ENCODE measurements at regions not wholly inside any gene's neighbourhood (a gene's known extent, or its start where the extent isn't known, plus 50 kb on each side); places are given as distances from the start of the nearest gene placed in this dataset.
A peak's percentile ranks its signal among the peaks of the same experiment; 100 is the strongest.
"Not testable (repeated sequence)": the region's sequence is repeated elsewhere in the genome, so short reads cannot be mapped to it uniquely, and the experiment has no call there.

GRCh38 chr1:157367870-157368269, 184.4 kb downstream of the FCRL5 start:
- no peak for DNase-seq

GRCh38 chr1:157367091-157367739, 185.1 kb downstream of the FCRL5 start:
- no peak for DNase-seq

- no peak for DNase-seq
Measured at GRCh38 chr1:157364612-157365011, 187.7 kb downstream of the FCRL5 start.

- peak; percentile 77 for DNase-seq
Measured at GRCh38 chr1:157363660-157364140, 188.6 kb downstream of the FCRL5 start.

- no peak for DNase-seq
Measured at GRCh38 chr1:157360023-157360390, 192.3 kb downstream of the FCRL5 start.

- DNase-seq, result no peak
Measured at GRCh38 chr1:157359314-157360022, 192.8 kb downstream of the FCRL5 start.

GRCh38 chr1:157357111-157357510, 195.2 kb downstream of the FCRL5 start:
- no peak for DNase-seq

GRCh38 chr1:157356601-157357000, 195.7 kb downstream of the FCRL5 start:
- DNase-seq, result no peak

GRCh38 chr1:157353546-157353945, 198.8 kb downstream of the FCRL5 start:
- no peak for DNase-seq

GRCh38 chr1:157352817-157353408, 199.4 kb downstream of the FCRL5 start:
- no peak for DNase-seq

- no peak for DNase-seq
Measured at GRCh38 chr1:157352216-157352615, 200.1 kb downstream of the FCRL5 start.

- not testable (repeated sequence) for DNase-seq
Measured at GRCh38 chr1:157351800-157352199, 200.5 kb downstream of the FCRL5 start.

GRCh38 chr1:157348538-157349480, 203.5 kb downstream of the FCRL5 start:
- DNase-seq, result no peak

- no peak for DNase-seq
Measured at GRCh38 chr1:157347506-157347905, 204.8 kb downstream of the FCRL5 start.

GRCh38 chr1:157337785-157338184, 199.6 kb upstream of the ETV3 start:
- DNase-seq, result not testable (repeated sequence)

- no peak for DNase-seq
Measured at GRCh38 chr1:157335056-157335455, 196.9 kb upstream of the ETV3 start.

GRCh38 chr1:157334041-157334440, 195.8 kb upstream of the ETV3 start:
- no peak for DNase-seq

- not testable (repeated sequence) for DNase-seq
Measured at GRCh38 chr1:157330177-157330576, 192.0 kb upstream of the ETV3 start.

GRCh38 chr1:157328120-157328519, 189.9 kb upstream of the ETV3 start:
- not testable (repeated sequence) for DNase-seq

- DNase-seq, result no peak
Measured at GRCh38 chr1:157326173-157326859, 188.1 kb upstream of the ETV3 start.

GRCh38 chr1:157325220-157325619, 187.0 kb upstream of the ETV3 start:
- peak; percentile 80 for DNase-seq

GRCh38 chr1:157321972-157322371, 183.8 kb upstream of the ETV3 start:
- DNase-seq, result not testable (repeated sequence)

All from islet precursor cell (in vitro differentiated cells).